TTC549 (cell line): ENCODE measurements at regions not wholly inside any gene's neighbourhood (a gene's known extent, or its start where the extent isn't known, plus 50 kb on each side); places are given as distances from the start of the nearest gene placed in this dataset.
"Not testable (repeated sequence)": the region's sequence is repeated elsewhere in the genome, so short reads cannot be mapped to it uniquely, and the experiment has no call there.

Experiments used
- FAIRE-seq: peaks from 2 replicates; lab custom pipeline; 2012; peaks lifted over from hg19 to GRCh38; lab: Jason Lieb, UNC

DNA sequence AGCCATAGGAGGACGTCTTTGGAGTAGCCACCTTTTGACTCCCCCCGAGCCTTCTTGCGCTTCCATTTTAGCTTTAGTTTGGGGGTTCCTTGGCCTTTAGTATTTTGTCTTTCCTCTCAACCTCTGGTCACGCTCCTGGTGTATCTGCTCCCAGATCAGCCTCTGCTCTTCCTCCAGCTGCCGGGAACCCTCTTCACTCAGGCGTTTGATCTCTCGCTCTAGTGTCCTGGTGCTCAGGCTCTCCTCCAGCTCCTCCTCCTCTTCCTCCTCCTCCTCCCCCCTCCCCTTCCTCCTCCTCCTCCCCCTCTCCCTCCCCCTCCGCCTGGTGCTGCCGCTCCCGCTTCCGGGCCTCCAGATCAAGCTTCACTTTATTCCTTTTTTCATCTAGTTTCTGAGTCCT lies 1082.3 kb upstream of the TMEFF2 start:
- no peak for FAIRE-seq

DNA sequence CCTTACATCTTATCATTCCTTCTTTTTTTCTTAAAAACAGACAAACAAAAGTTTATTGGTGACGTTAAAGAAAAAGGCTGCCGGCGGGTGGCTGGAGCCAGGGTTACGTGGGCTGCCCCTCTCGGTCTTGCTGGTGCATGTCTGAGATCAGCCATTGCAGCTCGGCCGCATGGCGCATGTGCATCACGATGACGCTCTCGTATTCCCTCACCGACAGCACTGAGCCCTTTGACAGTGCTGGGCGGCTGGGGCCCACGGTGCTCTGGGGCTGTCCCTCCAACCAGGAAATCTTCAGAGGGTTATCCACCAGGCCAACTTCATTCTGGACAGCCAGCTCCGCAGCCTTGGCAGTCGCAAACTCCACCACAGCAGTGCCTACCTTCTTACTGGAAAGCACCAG lies 1081.8 kb upstream of the TMEFF2 start:
- no peak for FAIRE-seq

DNA sequence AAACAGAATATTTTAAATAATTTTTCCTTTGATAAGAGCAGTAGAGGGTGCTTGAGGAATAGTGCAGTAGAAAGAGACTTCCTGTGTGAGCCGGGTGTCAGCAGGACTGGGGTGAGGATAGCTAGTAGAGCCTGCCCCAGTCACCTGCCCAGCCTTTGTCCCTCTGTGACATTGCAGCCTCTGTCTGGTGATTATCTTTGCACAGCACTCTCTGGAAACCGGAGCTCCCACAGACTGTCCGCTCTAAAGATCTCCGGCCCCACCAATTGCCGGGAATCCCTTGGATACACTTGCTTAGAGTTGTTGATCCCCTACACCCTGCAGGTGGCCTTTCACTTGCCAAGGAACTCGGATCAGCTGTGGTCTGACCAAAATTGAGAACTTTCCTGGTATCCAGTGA lies 1081.3 kb upstream of the TMEFF2 start:
- FAIRE-seq: no peak

DNA sequence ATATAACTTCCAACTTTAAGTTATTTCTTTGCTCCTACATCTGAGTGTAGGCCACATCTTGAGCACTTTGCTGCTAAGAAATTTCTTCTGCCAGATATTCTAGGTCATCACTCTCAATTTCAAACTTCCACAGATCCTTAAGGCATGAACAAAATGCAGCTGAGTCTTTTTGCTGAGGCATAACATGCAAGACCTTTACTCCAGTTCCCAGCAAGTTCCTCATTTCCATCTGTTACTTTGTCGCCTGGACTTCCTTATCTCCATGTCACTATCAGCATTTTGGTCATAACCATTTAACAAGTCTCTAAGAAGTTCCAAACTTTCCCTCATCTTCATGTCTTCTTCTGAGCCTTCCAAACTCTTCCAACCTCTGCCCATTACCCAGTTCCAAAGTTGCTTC lies 1077.3 kb upstream of the TMEFF2 start:
- no peak for FAIRE-seq

DNA sequence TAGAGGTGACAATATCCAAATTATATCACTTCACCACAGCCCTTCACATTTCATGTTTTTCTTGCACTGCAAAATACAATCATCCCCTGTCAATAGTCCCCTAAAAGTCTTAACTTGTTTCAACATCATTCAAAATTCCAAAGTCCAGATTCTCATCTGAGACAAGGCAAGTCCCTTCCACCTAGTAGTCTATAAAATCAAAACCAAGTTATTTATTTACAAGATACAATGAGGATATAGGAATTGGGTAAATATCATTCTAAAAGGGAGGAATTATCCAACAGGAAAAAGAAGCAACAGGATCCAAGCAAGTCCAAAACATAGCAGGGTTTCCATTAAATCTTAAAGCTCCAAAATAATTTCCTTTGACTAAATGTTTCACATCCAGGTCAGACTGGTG lies 1076.1 kb upstream of the TMEFF2 start:
- no peak for FAIRE-seq

DNA sequence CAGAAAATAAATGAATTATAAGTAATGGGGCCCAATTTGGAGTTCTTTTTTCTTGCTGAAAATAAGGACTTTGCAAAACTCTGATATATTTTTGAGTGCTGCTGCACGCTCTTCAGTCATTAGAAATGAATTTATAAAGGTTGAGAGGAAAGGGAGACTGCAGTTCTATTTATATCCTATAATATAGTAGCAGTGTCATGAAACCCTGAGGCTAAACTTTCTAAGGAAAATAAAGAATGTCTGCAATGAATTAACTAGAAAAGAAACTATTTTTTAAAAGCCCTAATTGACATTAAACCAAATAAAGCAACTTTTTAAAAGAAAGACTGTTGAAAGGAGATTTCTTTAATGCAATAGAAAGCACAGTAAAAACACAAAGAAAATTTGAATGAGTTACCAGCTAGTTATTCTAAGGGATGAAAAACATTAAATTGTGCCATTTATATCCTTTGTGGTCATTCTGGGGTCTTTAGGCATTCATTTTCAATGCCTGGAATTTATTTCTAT lies 1072.8 kb upstream of the TMEFF2 start:
- FAIRE-seq: no peak

DNA sequence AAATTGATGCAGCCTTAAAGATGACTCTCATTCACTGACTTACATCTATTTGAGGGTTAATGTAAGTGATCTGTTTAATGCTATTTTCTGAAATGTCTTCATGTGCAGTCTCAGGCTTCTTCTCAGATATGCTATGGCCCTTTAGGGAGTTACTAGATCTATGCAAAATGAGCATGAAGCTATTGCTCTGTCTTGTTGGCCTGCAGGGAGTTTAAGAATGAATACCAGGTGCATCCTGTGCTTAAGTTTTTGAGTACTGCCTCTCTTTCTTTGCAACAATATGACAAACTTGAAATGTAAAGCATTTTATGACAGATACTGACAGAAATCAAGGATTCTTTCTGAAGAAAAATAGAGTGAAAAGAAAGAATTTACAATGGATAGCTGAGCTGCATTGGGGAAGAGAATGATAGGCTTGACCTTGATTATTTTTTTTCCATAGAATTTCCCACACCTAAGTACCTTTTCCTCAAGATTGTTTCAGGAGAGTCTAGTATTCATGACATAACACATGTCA lies 1058.3 kb upstream of the TMEFF2 start:
- no peak for FAIRE-seq

DNA sequence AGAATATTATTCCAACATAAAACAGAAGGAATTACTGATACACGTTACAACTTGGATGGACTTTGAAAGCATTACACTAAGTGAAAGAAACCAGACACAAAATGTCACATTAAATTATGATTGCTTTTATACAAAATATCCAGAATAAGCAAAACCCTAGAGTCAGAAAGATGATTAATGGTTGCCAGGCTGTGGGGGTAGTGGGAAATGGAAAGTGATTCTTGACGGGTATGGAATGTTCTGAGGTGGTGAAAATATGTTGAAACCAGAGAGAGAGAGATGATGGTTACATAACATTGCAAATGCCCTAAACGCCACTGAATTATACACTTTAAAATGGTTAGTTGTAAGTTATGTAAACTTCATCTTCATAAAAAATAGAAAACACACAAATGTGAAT lies 1057.2 kb upstream of the TMEFF2 start:
- no peak for FAIRE-seq

DNA sequence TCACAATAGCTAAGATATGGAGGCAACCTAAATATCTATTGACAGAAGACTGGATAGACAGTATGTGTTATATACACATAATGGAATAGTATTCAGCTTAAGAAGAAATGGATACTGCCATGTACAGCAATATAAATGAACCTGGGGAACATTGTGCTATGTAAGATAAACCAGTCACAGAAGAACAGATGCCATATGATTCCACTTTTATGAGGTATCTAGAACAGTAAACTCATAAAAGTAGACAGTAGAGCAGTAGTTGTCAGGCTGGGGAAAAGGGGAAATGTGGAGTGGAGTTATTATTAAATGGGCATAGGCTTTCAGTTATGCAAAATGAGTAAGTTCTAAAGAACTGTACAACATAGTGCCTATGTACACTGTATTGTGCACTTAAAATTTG lies 1055.7 kb upstream of the TMEFF2 start:
- FAIRE-seq: no peak

DNA sequence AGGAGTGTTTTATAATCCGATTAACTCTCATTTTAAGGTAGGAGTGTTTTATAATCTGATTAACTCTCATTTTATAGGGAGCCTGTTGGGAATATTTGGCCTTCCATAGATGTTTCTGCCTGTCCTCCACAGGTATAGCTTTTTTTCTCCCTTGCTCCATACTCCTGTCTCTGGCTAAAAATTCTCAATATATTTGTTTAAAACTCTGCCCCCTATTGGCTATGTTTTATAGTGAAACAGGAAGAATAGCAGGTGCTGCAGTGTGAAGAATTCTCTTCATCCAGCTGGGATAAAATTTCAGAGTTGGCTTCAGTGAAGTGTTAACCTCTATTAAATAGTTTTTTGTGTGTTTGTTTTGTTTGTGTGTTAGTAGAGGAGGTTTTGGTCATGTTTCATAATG lies 1046.0 kb upstream of the TMEFF2 start:
- FAIRE-seq: no peak

DNA sequence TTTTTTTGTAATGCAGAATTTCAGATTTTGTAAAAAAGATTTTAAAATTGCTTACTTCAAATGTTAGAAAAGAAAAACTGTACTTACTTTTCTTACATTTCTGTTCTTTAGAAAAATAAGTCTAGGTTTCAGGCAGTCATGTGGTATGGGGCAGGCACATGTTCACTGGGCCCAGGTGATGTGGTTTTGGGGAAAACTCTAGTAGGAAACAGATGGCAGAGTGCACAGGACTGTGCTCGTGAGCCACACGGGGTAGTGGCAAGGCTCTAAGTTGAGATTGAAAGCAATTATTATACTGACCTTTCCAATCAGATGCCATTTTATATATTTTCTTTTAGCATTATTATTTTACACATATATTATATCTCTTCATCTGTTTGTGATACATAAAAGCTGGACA lies 1036.9 kb upstream of the TMEFF2 start:
- FAIRE-seq: no peak

DNA sequence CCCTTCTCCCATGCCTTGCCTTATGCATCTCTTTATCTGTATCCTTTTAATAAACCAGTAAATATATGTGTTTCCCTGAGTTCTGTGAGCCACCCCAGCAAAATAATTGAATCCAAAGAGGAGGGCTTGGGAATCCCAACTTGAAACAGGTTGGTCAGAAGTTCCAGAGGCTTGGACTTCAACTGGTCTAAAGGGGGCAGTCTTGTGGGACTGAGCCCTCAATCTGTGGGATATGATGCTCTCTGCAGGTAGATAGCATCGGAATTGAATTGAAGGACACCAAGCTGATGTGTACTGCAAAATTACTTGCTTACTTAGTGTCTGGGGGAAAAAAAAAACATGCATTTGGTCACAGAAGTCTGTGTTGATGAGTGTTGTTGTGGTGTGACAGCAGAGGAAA lies 1033.5 kb upstream of the TMEFF2 start:
- no peak for FAIRE-seq

DNA sequence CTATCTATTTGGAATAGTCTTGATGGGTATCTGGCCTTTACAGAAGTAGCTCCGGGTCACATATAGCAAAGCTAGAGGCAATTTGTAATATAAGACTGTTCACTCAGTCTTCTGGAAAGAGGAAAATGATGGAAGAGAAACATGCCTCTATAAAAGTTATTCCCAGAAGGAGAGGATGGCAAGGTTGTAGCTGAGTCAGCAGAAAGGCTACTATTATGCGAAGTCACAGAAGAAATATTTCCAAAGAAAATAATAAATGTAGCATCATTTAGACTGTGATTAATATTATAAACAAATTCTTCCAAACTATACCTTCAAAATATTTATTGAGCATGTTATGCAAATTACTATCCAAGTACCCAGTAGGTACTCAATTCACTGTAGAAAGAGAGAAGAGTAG lies 1027.7 kb upstream of the TMEFF2 start:
- FAIRE-seq: no peak

DNA sequence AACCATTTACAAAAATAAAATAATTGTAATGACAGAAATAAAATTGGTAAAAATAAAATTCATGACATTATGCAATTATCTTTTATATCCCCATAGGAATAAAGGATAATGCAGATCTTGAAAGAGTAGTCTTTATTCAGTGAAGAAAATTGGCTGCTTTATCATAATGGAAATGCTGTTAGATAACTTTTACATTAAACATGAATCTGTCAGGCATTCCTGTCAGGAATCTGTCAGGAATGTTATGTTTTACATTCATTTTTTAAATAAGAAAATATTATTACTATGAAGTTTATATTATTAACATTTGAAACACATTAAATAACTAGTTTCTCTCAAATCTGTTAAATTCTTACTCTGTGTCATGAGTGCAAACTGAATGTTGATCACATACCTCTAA lies 1024.7 kb upstream of the TMEFF2 start:
- FAIRE-seq: no peak

DNA sequence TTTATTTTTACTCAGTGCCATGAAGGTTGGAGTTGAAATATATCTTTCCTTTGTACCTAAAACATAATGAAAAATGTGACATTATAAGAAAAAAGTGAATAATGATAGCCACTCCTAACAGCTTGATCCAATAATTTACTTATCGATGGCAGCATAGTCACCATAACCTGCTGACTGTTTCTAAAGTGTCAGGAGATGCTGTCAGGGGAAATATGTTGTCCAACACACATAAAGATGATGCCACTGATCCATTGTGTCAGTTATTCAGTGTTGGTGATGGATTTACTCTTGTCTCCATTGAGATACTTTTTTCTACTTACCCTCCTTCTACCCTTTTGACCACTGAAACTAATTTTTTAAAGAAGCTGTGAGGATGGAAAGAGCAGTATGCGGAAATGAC lies 1006.9 kb upstream of the TMEFF2 start:
- no peak for FAIRE-seq

DNA sequence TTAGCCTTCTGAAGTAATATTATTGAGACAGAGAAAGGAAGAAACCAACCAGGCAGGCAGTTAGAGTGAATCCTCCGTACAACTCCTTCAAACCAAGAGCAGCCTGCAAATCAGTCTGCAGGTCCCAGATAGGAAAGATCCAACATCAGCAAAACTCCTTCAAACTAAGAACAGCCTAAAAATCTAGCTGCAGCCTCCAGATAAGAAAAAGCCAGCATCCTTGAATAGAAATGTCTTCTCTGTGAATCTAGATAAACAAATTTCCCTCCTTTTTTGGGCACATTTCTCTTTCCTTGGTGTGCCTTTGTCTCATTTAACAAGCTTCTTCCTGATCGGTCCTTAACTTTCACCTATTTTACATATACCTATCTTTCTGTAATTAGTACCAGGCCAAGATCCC lies 1004.6 kb upstream of the TMEFF2 start:
- FAIRE-seq: no peak

DNA sequence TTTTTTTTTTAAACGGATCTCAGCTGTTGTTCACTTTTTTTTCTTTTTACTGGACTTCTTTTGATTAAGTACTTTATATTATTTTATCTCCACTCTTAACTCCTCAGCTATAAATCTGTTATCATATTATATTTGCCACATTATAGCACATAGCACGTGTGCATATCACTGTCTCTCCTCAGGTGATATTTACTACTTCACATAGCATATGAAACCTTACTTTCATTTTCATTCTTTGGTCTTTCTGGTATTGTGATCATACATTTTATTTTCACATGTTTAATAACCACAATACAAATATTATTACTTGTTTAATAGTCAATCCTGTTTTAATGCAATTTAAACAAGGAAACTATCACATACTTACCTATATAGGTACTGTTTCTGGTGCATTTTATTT lies 993.1 kb upstream of the TMEFF2 start:
- no peak for FAIRE-seq

DNA sequence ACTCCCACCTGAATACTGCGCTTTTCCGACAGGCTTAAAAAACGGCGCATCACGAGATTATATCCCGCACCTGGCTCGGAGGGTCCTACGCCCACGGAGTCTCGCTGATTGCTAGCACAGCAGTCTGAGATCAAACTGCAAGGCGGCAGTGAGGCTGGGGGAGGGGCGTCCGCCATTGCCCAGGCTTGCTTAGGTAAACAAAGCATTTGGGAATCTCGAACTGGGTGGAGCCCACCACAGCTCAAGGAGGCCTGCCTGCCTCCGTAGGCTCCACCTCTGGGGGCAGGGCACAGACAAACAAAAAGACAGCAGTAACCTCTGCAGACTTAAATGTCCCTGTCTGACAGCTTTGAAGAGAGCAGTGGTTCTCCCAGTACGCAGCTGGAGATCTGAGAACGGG lies 976.2 kb upstream of the TMEFF2 start:
- FAIRE-seq: not testable (repeated sequence)

DNA sequence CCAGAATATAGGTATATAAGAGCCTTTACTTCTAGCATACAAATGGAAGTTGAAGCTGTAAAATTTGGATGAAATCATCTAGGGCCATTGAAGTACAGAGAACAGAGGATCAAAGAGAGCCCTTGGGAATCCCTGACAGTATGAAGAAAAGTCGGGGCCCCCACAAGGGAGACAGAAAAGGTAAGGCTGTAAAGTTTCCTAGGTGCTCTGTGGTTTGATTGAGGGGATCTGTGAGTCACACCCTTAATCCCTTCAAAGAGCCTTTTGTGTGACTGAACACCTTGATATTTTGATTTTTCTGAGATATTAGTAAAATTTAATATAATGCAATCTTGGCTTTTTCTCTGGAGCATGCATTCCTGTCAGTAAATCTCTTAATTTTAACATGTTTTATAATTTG lies 961.7 kb upstream of the TMEFF2 start:
- FAIRE-seq: no peak

DNA sequence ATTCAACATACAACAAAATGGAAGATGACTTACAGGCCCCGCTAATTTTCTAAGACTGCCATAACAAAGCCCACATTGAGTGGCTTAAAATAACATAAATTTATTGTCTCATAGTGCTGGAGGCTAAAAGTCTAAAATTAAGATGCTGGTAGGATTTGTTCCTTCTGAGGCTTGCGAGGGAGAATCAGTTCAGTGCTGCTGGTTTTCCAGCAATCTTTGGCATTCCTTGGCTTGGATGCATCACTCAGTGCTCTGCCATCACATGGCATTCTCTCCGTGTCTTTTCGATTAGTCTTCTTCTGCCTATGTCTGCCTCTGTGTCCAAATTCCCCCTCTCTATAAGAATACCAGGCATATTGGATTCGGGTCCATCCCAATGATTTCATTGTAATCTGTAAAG lies 959.3 kb upstream of the TMEFF2 start:
- FAIRE-seq: no peak

DNA sequence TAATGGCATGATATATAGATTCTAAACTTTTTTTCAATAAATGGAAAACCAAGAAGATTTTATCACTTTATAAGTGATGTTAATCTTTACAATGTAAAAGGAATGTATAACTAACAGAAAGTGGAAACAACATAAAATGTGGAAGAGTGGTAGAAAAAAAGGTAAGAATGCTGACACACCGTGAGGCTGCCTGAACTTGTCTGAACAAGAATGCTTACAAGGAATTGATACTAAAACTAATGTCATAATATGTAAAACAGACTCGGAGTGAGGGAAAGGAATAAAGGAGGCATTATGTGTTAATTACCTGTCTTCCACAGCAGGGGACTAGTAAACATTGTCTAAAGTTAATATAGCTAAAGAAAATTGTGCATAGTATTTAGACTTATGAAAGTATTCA lies 958.8 kb upstream of the TMEFF2 start:
- FAIRE-seq: no peak

DNA sequence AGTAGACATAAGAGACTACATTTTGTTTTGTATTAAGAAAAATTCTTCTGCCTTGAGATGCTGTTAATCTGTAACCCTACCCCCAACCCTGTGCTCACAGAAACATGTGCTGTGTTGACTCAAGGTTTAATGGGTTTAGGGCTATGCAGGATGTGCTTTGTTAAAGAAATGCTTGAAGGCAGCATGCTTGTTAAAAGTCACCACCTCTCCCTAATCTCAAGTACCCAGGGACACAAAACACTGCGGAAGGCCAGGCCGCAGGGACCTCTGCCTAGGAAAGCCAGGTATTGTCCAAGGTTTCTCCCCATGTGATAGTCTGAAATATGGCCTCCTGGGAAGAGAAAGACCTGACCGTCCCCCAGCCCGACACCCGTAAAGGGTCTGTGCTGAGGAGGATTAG lies 947.7 kb upstream of the TMEFF2 start:
- FAIRE-seq: not testable (repeated sequence)

DNA sequence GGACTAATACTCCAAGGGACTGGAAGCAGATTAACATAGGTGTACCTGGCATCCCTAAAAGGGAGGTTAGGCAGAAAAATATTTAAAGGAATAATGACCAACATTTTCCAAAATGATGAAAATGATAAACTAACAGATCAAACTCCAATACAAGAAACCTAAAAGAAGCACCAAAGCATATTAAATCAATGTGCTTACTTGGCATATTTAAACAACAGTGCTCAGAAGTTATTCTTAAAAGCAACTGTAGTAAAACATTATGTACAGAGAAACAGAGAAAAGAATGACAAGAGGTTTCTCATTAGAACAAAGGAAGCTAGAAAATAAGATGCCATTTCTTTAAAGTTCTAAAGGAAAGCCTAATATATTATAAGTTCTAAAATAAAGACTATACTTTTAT lies 947.3 kb upstream of the TMEFF2 start:
- no peak for FAIRE-seq

DNA sequence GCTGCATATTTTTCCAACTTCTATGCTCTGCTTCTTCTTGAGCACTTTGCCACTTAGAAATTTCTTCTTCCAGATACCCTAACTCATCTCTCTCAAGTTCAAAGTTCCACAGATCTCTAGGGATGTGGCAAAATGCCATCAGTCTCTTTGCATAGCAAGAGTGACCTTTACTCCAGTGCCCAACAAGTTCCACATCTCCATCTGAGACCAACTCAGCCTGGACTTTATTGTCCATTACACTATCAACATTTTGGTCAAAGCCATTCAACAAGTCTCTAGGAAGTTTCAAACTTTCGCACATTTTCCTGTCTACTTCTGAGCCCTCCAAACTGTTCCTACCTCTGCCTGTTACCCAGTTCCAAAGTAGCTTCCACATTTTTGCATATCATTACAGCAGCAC lies 946.2 kb upstream of the TMEFF2 start:
- not testable (repeated sequence) for FAIRE-seq

DNA sequence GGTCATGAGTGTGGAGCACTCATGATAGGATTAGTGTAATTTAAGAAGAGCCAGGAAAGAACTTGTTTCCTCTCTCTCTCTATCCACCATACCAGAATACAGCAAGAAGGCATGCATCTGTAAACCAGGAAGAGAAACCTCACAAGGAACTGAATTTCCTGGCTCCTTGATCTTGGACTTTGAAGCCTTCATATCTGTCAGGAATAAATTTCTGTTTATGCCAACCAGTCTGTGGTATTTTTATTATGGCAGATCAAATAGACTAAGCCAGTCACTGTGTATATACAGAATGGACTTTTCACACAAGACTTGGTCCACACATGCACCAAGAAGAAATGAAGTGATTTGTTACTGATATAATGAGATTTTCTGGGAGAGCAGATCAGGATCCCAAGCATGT lies 930.1 kb upstream of the TMEFF2 start:
- FAIRE-seq: no peak
